ENCODE measurements at regions not wholly inside any gene's neighbourhood (a gene's known extent, or its start where the extent isn't known, plus 50 kb on each side); places are given as distances from the start of the nearest gene placed in this dataset.
"Not testable (repeated sequence)": the region's sequence is repeated elsewhere in the genome, so short reads cannot be mapped to it uniquely, and the experiment has no call there.

- H3K27me3 ChIP-seq (ENCODE audit: control insufficient read depth in 2 of 2, insufficient read depth in 2 of 2, low read length in 2 of 2); H3K4me3 Mint-ChIP-seq; H3K9me3 ChIP-seq (ENCODE audit: control insufficient read depth in 2 of 3, low read length in 3 of 3); POLR2A ChIA-PET; H3K36me3 ChIP-seq (ENCODE audit: control insufficient read depth in 2 of 3, insufficient read depth in 3 of 3, low read length in 3 of 3); H3K27ac ChIP-seq (ENCODE audit: low read depth, low read length); H3K4me1 Mint-ChIP-seq; H3K27ac Mint-ChIP-seq; DNase-seq; H3K4me3 ChIP-seq (ENCODE audit: low read length); H3K4me1 ChIP-seq (ENCODE audit: control insufficient read depth in 2 of 2, insufficient read depth in 2 of 2, low read length in 2 of 2); CTCF ChIA-PET; H3K36me3 Mint-ChIP-seq; H3K9me3 Mint-ChIP-seq; intact Hi-C loops (cut with micrococcal nuclease); H3K27me3 Mint-ChIP-seq: not testable (repeated sequence)
- ATAC-seq: peak; percentile 19
Measured at GRCh38 chr12:9304540-9304939, 96.3 kb upstream of the PZP start.

GRCh38 chr12:9295872-9296271 is 87.7 kb upstream of the PZP start:
- H3K9me3 Mint-ChIP-seq; POLR2A ChIA-PET; H3K36me3 ChIP-seq (ENCODE audit: control insufficient read depth in 2 of 3, insufficient read depth in 3 of 3, low read length in 3 of 3); H3K4me1 ChIP-seq (ENCODE audit: control insufficient read depth in 2 of 2, insufficient read depth in 2 of 2, low read length in 2 of 2); H3K27me3 Mint-ChIP-seq; DNase-seq; H3K4me1 Mint-ChIP-seq; H3K36me3 Mint-ChIP-seq; H3K4me3 ChIP-seq (ENCODE audit: low read length); H3K4me3 Mint-ChIP-seq; H3K27me3 ChIP-seq (ENCODE audit: control insufficient read depth in 2 of 2, insufficient read depth in 2 of 2, low read length in 2 of 2); H3K27ac ChIP-seq (ENCODE audit: low read depth, low read length); intact Hi-C loops (cut with micrococcal nuclease); CTCF ChIA-PET; H3K9me3 ChIP-seq (ENCODE audit: control insufficient read depth in 2 of 3, low read length in 3 of 3): not testable (repeated sequence)
- peak overlapping the region in 2 of 9 donors; percentile 52 to 78 for H3K27ac Mint-ChIP-seq
- ATAC-seq: peak; percentile 78

GRCh38 chr12:9294072-9294620 is 86.0 kb upstream of the PZP start:
- POLR2A ChIA-PET; DNase-seq; CTCF ChIA-PET; H3K36me3 Mint-ChIP-seq; H3K27me3 ChIP-seq (ENCODE audit: control insufficient read depth in 2 of 2, insufficient read depth in 2 of 2, low read length in 2 of 2); H3K9me3 Mint-ChIP-seq; H3K4me1 ChIP-seq (ENCODE audit: control insufficient read depth in 2 of 2, insufficient read depth in 2 of 2, low read length in 2 of 2); intact Hi-C loops (cut with micrococcal nuclease); H3K4me3 ChIP-seq (ENCODE audit: low read length); H3K27ac ChIP-seq (ENCODE audit: low read depth, low read length); H3K36me3 ChIP-seq (ENCODE audit: control insufficient read depth in 2 of 3, insufficient read depth in 3 of 3, low read length in 3 of 3); H3K9me3 ChIP-seq (ENCODE audit: control insufficient read depth in 2 of 3, low read length in 3 of 3); H3K27me3 Mint-ChIP-seq; ATAC-seq; H3K4me1 Mint-ChIP-seq; H3K4me3 Mint-ChIP-seq: not testable (repeated sequence)
- peak overlapping the region in 1 of 9 donors; percentile 67 for H3K27ac Mint-ChIP-seq

- H3K36me3 Mint-ChIP-seq, CTCF ChIA-PET, ATAC-seq: not testable (repeated sequence)
Measured at GRCh38 chr12:9293391-9293790, 85.2 kb upstream of the PZP start.

GRCh38 chr12:9289984-9290383 is 81.8 kb upstream of the PZP start:
- DNase-seq; H3K36me3 ChIP-seq (ENCODE audit: control insufficient read depth in 2 of 3, insufficient read depth in 3 of 3, low read length in 3 of 3); H3K27me3 Mint-ChIP-seq; H3K4me1 Mint-ChIP-seq; H3K27me3 ChIP-seq (ENCODE audit: control insufficient read depth in 2 of 2, insufficient read depth in 2 of 2, low read length in 2 of 2); CTCF ChIA-PET; POLR2A ChIA-PET; H3K4me3 Mint-ChIP-seq; H3K4me1 ChIP-seq (ENCODE audit: control insufficient read depth in 2 of 2, insufficient read depth in 2 of 2, low read length in 2 of 2); H3K27ac ChIP-seq (ENCODE audit: low read depth, low read length); ATAC-seq; H3K9me3 Mint-ChIP-seq; intact Hi-C loops (cut with micrococcal nuclease); H3K36me3 Mint-ChIP-seq; H3K9me3 ChIP-seq (ENCODE audit: control insufficient read depth in 2 of 3, low read length in 3 of 3); H3K27ac Mint-ChIP-seq; H3K4me3 ChIP-seq (ENCODE audit: low read length): not testable (repeated sequence)

More at GRCh38 chr12:9293391-9293790, 85.2 kb upstream of the PZP start:
- H3K27me3 ChIP-seq (ENCODE audit: control insufficient read depth in 2 of 2, insufficient read depth in 2 of 2, low read length in 2 of 2); DNase-seq; H3K27me3 Mint-ChIP-seq; H3K27ac Mint-ChIP-seq; POLR2A ChIA-PET; H3K4me3 ChIP-seq (ENCODE audit: low read length); H3K9me3 ChIP-seq (ENCODE audit: control insufficient read depth in 2 of 3, low read length in 3 of 3); H3K36me3 ChIP-seq (ENCODE audit: control insufficient read depth in 2 of 3, insufficient read depth in 3 of 3, low read length in 3 of 3); H3K4me3 Mint-ChIP-seq; intact Hi-C loops (cut with micrococcal nuclease); H3K4me1 Mint-ChIP-seq; H3K9me3 Mint-ChIP-seq; H3K4me1 ChIP-seq (ENCODE audit: control insufficient read depth in 2 of 2, insufficient read depth in 2 of 2, low read length in 2 of 2); H3K27ac ChIP-seq (ENCODE audit: low read depth, low read length): not testable (repeated sequence)

GRCh38 chr12:9284724-9285123 is 76.5 kb upstream of the PZP start:
- H3K27me3 ChIP-seq (ENCODE audit: control insufficient read depth in 2 of 2, insufficient read depth in 2 of 2, low read length in 2 of 2); H3K9me3 Mint-ChIP-seq; DNase-seq; ATAC-seq; CTCF ChIA-PET; H3K9me3 ChIP-seq (ENCODE audit: control insufficient read depth in 2 of 3, low read length in 3 of 3); H3K4me1 ChIP-seq (ENCODE audit: control insufficient read depth in 2 of 2, insufficient read depth in 2 of 2, low read length in 2 of 2); POLR2A ChIA-PET; H3K27ac ChIP-seq (ENCODE audit: low read depth, low read length); H3K4me3 ChIP-seq (ENCODE audit: low read length); H3K36me3 ChIP-seq (ENCODE audit: control insufficient read depth in 2 of 3, insufficient read depth in 3 of 3, low read length in 3 of 3); H3K36me3 Mint-ChIP-seq: not testable (repeated sequence)
- H3K4me3 Mint-ChIP-seq: peak overlapping the region in 6 of 10 donors; percentile 37 to 98 (median 94)
- peak overlapping the region in 2 of 9 donors; percentile 94 to 96 for H3K27ac Mint-ChIP-seq
- intact Hi-C loops (cut with micrococcal nuclease): loop anchor here in 1 of 2 donors (5.0 kb wide), 3 partner anchors 583 to 1083 kb away; partner anchors contain the start of genes CLEC2B and GABARAPL1
- H3K27me3 Mint-ChIP-seq: peaks cover 0 to 13% (median 5%) of the 10 kb centered on the region in 5 donors
- peaks cover 0 to 13% (median 4%) of the 10 kb centered on the region in 7 donors for H3K4me1 Mint-ChIP-seq

GRCh38 chr12:9284197-9284596 is 76.0 kb upstream of the PZP start:
- peak overlapping the region; percentile 68 for H3K27ac ChIP-seq (ENCODE audit: low read depth, low read length)
- H3K9me3 ChIP-seq (ENCODE audit: control insufficient read depth in 2 of 3, low read length in 3 of 3); H3K36me3 ChIP-seq (ENCODE audit: control insufficient read depth in 2 of 3, insufficient read depth in 3 of 3, low read length in 3 of 3); POLR2A ChIA-PET; H3K4me1 ChIP-seq (ENCODE audit: control insufficient read depth in 2 of 2, insufficient read depth in 2 of 2, low read length in 2 of 2); H3K9me3 Mint-ChIP-seq; H3K27me3 ChIP-seq (ENCODE audit: control insufficient read depth in 2 of 2, insufficient read depth in 2 of 2, low read length in 2 of 2); ATAC-seq; CTCF ChIA-PET; H3K36me3 Mint-ChIP-seq: not testable (repeated sequence)
- Mint-ChIP-seq H3K4me3 (peak overlapping the region in 7 of 10 donors; percentile 85 to 98 (median 93)), H3K27ac (peak overlapping the region in 5 of 9 donors; percentile 70 to 97 (median 96)), H3K4me1 (peaks cover 0 to 13% (median 4%) of the 10 kb centered on the region in 7 donors), H3K27me3 (peaks cover 0 to 13% (median 5%) of the 10 kb centered on the region in 5 donors)
- peak in 5 of 9 donors; percentile 5 to 49 (median 23) for DNase-seq
- intact Hi-C loops (cut with micrococcal nuclease): loop anchor here in 1 of 2 donors (5.0 kb wide), 3 partner anchors 583 to 1083 kb away; partner anchors contain the start of genes CLEC2B and GABARAPL1
- H3K4me3 ChIP-seq (ENCODE audit: low read length): peak overlapping the region; percentile 64
